HG03571 (cell line): ENCODE measurements at regions not wholly inside any gene's neighbourhood (a gene's known extent, or its start where the extent isn't known, plus 50 kb on each side); places are given as distances from the start of the nearest gene placed in this dataset.

ENCODE experiments used
- ATAC-seq: cut with Tn5 transposase; IDR thresholded peaks from one replicate; pipeline ENCODE4 v1.9.1; 2021; ENCODE audit not compliant: unreplicated experiment

DNA sequence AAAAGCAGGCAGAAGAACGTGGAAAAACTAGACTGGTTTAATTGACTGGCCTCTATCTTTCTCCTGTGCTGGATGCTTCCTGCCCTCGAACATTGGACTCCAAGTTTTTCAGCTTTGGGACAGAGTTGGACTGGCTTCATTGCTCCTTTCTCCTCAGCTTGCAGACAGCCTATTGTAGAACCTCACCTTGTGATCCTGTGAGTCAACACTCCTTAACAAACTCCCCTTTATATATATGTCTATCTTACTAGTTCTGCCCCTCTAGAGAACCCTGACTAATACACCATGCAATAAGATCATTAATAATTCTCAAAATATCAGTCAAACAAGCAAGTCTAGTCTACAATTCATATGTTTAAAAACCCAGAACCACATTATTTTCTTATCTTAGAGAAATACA lies 662.4 kb downstream of the TBC1D4 start:
- no peak for ATAC-seq

DNA sequence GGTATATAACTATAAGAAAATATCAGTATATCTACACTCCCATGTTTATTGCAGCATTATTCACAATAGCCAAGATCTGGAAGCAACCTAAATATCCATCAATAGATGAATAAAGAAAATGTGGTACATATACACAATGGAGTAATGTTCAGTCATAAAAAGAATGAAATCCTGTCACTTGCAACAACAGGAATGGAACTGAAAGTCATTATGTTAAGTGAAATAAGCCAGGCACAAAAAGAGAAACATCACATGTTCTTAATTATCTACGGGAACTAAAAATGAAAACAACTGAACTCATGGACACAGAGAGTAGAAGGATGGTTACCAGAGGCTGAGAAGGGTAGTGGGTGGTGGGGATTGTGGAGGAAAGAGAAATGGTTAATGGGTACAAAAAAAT lies 665.2 kb downstream of the TBC1D4 start:
- no peak for ATAC-seq

DNA sequence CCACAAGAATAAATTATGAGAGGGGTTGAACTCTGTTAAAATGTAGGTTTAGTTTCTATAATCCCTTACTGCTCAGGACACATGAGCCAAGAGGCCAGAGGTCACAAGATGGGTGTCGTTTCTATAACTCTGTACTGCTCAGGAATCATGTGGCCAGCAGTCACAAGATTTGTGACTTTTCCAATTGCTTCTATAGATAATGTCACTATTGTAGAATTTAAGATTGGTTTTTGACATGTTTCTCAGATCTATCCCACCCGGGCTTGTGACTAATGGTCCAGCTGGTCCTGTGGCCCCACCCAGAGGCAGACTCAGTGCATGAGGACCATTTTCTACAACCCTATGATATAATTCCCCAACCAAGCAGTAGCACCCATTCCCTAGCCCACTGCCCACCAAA lies 662.0 kb upstream of the KLF12 start:
- no peak for ATAC-seq

DNA sequence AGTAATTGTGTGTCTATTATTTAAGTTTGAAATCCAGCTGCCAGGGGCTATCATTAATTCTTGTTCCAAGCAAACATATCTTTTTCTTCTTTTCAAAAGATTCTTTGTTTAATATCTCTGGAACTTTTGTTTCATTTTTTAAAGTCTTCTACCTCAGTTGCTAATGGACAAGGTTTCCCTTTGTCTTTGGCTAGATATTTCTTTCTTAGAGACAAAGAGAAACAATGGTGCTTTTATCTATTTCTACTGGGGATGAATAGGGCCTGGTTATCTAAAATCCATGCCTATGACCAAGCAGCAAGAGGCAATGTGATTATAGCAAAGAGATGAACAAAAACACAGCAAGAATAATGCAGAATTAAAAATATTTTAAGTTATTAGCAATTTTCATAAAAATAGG lies 661.3 kb upstream of the KLF12 start:
- no peak for ATAC-seq

DNA sequence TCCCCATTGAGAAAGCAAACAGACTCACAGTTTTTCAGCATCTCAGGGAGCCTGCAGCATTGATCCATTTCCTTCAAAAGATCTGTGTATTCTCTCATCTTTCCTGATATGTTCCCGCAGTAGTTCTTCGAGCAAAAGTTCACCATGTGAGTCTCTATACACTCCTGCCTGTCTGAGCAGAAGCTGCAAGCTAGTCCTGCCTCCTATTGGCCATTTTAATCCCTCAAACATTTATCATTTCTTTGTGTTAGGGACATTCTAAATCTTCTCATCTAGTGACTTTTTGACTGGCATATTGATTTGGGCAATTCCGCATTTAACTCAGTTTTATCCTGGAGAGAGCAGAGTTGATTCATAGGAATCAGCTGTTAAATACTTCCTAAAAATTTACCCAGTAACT lies 660.4 kb upstream of the KLF12 start:
- no peak for ATAC-seq

DNA sequence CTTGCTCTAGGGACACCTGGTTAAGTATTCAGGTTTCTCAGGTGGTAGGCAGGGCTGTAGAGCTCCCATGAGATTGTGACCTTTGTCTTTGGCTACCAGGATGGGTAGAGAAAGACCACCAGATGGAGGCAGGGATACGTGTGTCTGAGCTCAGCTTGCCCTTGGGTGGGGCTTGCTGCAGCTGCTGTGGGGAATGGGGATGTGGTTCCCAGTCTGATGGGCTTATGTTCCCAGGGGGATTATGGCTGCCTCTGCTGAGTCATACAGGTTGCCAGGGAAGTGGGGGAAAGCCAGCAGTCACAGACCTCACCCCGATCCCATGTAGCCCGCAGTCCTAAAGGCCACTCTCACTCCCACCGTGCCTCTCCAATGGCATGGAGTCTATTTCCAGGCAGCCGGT lies 659.9 kb upstream of the KLF12 start:
- no peak for ATAC-seq

DNA sequence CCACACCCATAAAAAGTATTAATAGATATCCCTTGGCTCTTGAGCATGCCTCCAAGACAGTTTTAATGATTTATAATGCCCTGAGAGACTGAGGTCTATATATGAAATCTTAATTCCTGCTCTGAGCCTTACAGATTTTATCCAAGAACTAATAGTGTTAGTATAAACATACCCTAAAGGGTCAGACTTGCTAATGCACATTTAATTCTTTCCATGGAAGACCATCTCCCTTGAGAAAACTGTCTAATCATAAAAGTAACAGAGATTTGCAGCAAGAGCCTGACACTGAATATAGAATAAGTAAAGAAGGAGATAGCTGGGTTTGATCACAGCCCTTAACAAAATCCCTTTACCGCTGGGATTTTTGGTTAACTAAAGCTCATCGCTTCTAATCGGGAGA lies 650.8 kb upstream of the KLF12 start:
- no peak for ATAC-seq

DNA sequence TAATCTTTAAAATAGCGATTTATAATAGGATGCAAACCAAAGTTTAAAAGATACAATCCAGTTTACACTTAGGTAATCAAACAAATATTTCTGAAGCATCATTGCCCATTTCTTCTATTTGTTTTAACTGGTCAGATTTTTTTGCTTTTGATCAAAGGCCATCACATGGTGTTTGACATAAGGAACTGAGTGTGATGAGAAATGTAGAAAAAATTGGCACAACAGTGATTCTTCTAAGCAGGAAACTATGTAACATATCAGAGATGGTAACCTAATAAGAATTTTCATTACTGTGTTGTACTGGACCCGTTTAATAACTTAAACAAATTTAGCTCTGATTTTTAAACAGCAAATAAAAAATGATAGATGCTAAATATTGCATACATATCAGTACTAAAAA lies 644.7 kb upstream of the KLF12 start:
- ATAC-seq, result no peak

DNA sequence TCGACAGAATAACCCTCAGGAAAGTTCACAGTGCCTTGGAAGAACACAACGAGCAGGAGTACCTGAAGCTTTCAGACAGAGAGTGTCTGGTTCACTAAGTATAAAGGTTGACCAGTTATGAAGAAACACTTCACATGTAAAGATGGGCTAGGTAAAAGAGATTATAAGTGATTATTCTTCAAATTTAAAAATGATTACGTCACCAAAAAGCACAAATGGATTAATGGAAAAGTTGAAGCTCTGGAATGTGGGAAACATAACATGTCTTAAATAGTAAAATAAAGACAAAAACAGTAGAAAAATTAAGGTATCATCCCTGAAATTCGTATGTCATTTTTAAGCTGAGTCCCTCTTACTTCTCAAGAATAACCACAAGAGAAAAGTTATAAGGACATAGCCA lies 643.9 kb upstream of the KLF12 start:
- no peak for ATAC-seq

DNA sequence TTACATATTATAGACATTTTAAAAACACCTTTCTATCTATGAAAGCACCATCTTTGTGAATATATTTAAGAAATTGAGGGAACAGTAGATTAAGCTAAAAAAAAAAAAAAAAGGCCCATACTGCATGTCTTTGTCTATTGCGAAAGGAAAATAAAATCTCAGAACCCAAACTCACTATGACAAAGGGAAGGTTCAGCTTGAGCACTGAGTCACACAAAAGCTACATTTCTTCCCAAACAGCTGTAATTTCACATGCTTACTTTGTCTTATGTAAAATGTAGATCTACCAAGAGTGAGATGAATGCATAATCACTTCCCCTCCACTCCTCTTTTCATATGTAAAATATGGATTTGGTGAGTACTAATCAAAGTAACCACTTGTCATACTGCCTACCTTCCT lies 640.1 kb upstream of the KLF12 start:
- no peak for ATAC-seq

DNA sequence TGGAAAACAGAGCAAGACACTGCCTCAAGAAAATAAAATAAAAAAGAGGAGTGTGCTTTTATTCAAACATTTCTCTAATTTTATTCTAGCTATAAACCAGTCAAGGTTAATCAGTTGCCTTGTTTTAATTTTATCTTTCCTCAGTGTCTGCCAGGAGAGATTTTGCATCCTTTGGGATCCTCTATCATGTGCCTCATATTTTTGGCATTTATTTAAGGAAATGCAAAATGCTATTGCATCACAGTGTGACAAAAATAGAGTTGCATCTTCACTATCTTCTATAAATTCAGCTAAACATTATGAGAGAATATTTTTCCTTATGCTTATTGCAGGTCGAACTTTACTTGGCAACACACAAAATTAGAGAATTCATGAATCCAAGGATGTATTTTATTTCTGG lies 639.0 kb upstream of the KLF12 start:
- no peak for ATAC-seq

DNA sequence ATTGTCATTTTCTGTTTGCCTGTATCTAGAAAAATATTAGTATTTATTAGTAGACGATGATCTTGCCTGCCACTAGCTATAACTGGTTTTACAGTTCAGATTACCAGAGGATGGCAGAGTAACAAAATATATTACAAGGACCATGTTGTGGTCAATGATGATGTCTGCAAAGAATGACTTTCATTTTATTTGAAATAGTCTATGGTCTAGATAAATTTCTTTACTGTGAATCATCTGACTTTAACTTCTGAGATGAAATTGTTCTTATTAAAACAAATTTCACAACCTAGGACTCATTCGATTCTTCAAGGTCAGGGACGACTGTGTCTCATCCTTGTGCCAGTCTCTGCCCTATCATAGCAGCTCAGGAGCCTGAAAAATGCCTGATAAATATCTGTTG lies 637.8 kb upstream of the KLF12 start:
- no peak for ATAC-seq

DNA sequence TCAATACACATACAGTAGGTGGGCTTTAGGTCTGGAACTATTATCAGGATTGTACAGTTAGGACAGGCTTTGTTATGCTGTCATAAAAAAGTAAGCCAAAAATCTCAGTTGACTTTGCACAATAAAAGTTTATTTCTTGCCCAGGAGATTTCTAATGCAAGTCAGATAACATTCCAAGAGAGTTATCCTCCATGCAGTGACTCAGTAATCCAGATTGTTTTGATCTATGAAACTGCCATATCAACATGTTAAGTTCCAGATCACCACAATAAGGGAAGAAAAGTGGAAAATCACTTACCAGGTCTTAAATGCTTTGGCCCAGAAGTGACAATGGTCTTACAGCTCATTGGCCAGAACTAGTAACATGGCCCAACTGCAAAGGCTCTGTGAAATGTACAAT lies 636.2 kb upstream of the KLF12 start:
- no peak for ATAC-seq

DNA sequence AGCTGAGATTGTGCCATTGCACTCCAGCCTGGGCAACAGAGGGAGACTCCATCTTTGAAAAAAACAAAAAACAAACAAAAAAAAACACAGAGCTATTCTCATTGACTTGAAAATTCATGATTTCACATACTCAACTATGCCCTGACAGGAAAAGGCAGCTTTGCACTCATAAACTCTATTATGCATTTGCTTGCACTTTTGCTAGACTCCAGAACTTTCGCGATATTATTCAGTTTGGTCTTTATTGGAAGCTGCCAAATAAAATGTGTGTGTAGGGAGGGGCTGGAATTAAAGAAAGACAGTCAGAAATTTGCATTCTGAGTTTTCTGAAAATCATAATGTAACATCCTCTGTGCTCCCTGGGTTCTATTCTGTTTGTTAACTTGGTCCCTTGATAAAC lies 635.1 kb upstream of the KLF12 start:
- ATAC-seq, result no peak

DNA sequence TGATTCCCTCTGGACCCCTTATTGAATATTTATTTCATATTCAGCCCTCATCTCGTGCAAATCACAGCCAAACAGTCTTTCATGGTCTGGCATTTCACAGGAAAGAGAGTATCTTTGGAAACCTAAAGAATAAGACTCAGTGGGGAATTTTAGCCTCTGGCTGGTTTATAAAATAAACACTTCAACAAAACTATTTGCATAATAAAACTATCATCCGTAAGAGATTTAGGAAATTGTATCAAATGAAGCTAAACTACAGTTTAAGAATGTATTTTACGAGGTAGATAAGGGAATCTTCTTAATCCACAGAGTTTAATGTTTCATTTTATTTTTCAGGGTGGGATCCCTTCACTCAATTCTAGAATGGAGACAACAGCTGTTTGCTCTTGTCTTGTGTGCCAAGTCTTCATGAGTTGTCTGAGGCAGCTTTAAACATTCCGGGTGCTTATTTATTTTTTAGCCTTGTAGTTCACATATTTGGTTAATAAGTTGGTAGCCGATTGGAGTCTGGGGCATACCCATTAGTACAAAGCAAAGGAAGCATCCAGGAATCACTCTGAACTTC lies 634.4 kb upstream of the KLF12 start:
- no peak for ATAC-seq

DNA sequence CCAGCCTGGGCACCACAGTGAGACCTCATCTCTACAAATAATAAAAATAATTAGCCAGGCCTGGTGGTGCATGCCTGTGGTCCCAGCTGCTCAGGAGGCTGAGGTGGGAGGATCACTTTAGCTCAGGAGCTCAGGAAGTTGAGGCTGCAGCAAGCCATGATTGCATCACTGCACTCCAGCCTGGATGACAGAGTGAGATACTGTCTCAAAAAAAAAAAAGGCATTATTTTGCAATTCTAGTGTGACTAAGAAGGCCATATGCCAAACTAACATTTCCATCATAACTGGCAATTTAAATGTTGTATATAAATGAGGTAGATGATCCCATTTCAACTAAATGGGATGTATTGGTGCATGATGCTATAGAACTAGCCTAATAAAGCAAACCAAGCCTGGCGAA lies 632.8 kb upstream of the KLF12 start:
- ATAC-seq, result no peak

DNA sequence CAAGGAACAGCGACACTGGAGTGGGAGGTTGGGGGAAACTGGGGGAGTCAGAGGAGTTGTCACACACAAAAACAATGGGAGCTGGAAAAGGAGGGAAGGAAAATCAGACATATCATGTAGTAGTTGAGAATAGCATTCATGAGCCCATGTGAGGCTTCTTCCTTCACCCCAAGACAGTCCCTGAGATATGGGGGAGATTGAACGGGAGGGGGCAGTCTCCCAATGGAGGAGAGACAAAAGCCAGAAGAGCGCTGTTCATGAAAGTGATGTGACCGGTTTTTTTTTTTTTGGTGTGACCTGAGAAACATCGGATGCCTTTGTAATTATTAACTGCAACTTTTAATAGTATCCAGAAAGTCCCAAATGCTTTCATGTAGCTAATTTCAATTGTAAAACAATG lies 631.8 kb upstream of the KLF12 start:
- ATAC-seq, result no peak

DNA sequence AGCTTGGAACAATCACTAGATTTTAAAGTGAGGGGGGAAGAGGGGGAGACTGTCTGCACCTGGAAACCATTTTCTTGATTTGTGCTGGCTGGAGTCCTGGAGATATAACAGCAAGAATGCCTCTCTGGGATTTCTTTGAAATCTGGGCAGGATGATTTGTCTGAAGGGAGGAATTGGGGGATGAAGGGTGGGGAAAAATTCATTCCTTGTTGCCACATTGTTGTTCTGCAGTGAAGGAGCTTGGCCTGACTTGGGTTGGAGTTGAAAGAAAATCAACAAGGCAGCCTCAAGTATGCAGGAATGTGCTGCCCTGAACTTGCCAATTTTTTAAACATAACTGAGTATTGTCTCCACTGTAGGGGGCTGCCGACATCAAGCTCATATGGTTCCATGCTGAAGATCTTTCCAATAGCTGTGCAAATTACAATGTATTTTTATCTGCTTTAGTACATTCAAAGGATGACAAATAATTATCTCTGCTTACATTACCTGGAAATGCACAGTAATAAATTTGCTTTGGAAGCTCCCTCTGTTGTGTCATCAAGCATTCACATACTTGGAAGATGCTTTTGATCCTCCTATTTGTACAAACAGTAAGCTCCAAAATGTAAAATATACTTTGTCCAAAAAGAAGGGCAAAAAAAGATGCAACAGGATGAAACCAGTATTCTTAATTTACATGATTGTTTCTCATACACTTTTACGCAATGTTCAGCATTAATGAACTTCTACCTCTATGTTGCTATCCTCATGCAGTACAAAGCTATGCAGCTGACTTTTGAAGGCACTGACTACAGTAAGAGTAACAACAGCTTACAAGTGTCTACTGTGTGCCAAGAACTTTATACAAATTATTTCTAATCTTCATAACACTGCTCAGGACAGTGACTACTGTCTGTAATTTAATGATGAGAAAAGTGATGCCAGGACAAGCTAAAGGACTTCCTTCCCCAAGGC lies 627.9 kb upstream of the KLF12 start:
- ATAC-seq, result no peak

DNA sequence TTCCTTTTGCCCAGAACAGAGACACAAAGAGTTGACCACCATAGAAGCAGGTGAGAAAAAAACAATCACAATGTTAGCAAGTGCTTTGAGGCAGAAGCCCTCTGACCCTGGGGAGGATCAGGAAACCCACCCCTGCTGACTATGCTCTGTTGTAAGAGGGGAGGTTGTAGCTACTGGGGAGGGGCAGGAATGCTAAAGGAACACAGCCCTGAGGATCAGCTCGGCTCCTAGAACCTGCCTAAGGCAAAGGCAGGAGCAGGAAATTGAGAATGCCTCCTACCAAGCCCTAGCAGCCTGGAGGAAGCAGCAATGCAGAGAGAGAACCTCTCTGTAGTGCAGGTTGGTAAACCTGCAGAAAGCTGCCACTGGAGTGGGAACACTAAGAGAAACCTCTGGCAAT lies 624.0 kb upstream of the KLF12 start:
- no peak for ATAC-seq

DNA sequence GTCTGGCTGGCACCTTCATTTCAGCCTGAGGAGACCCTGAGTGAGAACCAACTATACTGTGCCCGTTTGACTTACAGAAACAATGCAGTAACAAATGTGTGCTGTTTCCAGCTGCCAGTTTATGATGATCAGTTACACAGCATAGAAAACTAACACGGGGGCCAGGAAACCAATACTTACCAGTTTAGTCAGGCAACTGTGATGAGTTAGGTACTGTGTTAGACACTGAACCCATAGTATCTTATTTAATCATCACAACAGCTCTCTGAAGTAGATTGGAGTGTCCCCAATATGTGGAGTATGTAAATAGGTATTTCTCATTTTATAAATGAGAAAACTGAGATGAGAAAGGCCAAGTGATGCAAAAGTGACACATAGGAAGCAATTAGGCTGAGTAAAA lies 620.9 kb upstream of the KLF12 start:
- ATAC-seq, result no peak

DNA sequence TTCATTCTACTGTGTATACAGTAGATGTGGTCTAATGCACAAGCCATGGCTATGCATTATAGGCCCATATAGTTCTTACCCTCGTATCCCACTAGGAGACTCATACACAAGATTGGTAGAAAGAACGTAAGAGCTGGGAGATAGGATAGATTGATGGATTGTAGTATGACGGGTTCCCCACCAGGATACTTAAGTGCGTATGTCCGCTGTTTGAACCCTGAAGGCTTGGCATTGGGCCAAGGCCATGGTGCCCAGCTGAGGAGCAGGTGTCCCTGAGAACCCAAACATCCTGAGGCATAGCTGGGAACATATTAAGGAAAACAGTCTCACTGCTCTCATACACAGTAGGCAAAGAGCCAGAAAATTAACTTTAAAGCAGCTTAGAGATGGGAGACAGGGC lies 617.5 kb upstream of the KLF12 start:
- ATAC-seq, result no peak

DNA sequence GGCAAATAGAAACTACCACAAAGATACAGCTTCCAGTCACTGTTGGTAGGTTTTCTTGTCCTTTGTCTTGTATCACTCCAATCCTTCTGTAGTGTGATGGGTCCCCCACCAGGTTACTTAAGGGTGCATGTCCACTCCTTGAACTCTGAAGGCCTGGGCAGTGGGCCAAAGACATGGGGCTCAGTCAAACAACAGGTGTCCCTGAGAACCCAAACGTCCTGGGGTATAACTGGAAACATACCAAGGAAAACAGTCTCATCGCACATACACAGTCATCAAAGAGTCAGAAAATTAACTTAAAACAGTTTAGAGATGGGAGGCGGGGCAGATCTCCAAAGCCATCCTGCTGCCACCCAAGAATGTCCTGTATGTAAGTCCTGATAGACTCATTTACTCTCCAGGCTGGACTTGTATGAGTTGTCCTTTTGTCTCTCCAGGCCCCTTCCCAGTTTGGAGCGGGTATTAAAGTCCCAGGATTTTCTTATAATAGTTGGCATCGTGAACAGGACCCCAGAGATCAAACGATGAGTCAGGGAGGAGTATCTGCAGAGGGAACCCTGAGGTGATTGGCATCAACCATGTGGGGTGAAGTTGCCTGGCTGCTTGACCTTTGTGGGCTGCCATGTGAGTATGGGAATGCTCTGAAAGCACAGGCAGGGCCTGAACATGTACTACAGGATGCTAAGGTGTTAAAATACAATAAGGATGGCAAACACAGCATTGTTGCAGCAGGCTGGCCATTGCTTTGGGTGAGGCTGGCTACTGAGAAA lies 613.2 kb upstream of the KLF12 start:
- ATAC-seq, result no peak
